Bronchial epithelial cell (primary cell): ENCODE measurements at regions not wholly inside any gene's neighbourhood (a gene's known extent, or its start where the extent isn't known, plus 50 kb on each side); places are given as distances from the start of the nearest gene placed in this dataset.

Source experiments
- DNase-seq: peaks from one replicate; pipeline ENCODE4 v3.0.0-alpha.2; 2010; ENCODE audit warnings: low read depth
- FAIRE-seq: peaks from 2 replicates; lab custom pipeline; 2011; peaks lifted over from hg19 to GRCh38; lab: Jason Lieb, UNC
- H3K27me3 ChIP-seq: 2 replicates; pipeline ENCODE4 v1.5.1; 2011; ENCODE audit warnings: low read length; ENCODE audit not compliant: control insufficient read depth, insufficient read depth
- H3K36me3 ChIP-seq: 2 replicates; pipeline ENCODE4 v1.5.1; 2011; ENCODE audit warnings: low read length; ENCODE audit not compliant: control insufficient read depth, insufficient read depth
- H3K4me3 ChIP-seq: 2 replicates; pipeline ENCODE4 v1.5.1; 2011; ENCODE audit warnings: mild to moderate bottlenecking, low read depth, low read length, control low read depth
- TF ChIP-seq, protein P1 (sequence below): IDR thresholded peaks from 2 replicates; pipeline ENCODE4 v1.5.1; 2011; ENCODE audit warnings: mild to moderate bottlenecking, moderate library complexity, low read length, control low read depth, inconsistent platforms; ENCODE audit not compliant: insufficient read depth, severe bottlenecking

DNA sequence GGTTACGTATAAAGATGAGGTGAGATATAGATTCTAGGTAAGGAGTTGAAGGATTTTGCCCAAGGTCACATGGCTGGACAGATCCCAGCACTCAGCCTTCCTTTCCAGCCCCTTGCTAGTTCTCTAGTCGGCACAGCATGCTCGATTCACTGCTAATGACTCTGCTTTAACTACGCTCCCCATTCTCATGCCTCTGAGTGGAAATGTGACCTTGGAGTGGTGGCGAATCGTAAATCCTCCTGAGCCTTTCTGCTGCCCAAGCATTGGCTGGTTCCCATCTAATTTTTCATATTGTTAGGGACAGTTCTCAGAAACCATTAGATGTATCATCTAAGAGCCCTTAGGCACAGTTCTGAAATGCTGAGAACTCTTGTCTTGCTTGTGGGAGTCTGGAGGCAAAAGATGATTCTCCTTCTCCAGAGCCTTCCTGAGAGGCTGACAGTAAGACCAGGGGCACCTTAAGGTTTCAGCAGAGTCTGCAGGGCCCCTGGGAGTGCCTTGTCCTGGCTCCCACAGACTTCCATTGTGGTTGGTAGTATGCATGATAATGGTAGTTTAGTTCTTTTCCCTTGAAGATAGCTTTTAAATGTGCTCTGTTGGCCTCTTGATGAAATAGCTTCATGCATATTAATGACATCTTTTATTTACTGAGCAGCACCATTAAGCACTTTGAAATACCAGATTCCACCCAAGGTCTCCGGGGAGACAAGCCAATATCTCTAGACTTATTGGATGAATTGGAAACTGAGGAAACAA lies 377.8 kb upstream of the SLC14A2 start:
- H3K27me3 ChIP-seq, result no peaks in the 10 kb centered on the region
- FAIRE-seq (no peak), DNase-seq (no peak)
- H3K36me3 ChIP-seq, result no peaks in the 10 kb centered on the region
- no peak overlapping the region for H3K4me3 ChIP-seq
- TF ChIP-seq, protein P1, sequence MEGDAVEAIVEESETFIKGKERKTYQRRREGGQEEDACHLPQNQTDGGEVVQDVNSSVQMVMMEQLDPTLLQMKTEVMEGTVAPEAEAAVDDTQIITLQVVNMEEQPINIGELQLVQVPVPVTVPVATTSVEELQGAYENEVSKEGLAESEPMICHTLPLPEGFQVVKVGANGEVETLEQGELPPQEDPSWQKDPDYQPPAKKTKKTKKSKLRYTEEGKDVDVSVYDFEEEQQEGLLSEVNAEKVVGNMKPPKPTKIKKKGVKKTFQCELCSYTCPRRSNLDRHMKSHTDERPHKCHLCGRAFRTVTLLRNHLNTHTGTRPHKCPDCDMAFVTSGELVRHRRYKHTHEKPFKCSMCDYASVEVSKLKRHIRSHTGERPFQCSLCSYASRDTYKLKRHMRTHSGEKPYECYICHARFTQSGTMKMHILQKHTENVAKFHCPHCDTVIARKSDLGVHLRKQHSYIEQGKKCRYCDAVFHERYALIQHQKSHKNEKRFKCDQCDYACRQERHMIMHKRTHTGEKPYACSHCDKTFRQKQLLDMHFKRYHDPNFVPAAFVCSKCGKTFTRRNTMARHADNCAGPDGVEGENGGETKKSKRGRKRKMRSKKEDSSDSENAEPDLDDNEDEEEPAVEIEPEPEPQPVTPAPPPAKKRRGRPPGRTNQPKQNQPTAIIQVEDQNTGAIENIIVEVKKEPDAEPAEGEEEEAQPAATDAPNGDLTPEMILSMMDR, result no peak

DNA sequence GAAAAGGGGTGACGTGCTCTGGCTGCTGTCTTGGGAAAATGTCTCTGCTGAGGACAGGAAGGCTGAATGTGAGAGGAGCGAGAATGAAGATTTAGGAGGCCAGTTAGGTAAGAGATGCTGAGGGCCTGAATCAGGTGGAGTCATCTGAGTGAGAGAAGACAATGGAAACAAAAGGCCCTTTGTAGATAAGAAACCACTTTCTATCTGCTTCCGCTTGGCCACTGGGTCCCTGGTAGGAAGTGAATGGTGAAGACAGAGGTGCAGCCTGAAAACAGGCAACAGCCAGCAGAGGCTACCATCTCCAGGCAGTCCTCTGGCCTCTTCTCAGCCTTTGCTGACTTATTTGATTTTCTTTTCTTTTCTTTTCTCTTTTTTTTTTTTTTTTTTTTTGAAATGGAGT lies 374.0 kb upstream of the SLC14A2 start:
- DNase-seq (no peak), FAIRE-seq (no peak)
- Histone ChIP-seq H3K27me3 (no peaks in the 10 kb centered on the region), H3K4me3 (no peak overlapping the region), H3K36me3 (no peaks in the 10 kb centered on the region)
- TF ChIP-seq, protein P1, result no peak

- DNase-seq (no peak), FAIRE-seq (no peak)
- no peak overlapping the region for H3K4me3 ChIP-seq
- H3K27me3 ChIP-seq, result no peaks in the 10 kb centered on the region
- no peaks in the 10 kb centered on the region for H3K36me3 ChIP-seq
- TF ChIP-seq, protein P1, result no peak
Measured at GRCh38 chr18:45241982-45242565, 373.2 kb upstream of the SLC14A2 start.

- TF ChIP-seq, protein P1, result no peak
- FAIRE-seq (no peak), DNase-seq (no peak)
- H3K36me3 ChIP-seq, result no peaks in the 10 kb centered on the region
- H3K4me3 ChIP-seq, result no peak overlapping the region
- H3K27me3 ChIP-seq, result no peaks in the 10 kb centered on the region
Measured at GRCh38 chr18:45243340-45244110, 371.8 kb upstream of the SLC14A2 start.

DNA sequence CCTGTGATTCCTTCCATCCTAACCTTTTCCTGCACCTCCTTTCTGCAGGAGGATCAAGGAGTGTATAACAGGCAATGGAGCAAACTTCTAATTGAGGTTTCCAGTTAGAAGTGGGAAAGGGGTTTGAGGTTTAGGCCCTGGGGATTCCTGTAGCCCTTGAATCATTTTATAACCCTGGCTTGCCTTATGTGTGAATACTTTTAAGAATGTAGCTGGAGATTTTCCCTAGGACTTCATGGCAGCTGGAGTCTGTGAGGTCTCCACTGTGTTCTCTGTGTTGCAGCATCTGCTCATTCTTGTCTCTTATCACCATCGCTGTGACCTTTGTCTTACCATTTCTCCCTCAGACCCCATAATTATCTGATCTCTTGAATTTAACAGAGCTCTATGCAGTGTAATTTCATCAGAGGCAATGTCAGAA lies 370.2 kb upstream of the SLC14A2 start:
- H3K36me3 ChIP-seq, result no peaks in the 10 kb centered on the region
- no peak overlapping the region for H3K4me3 ChIP-seq
- FAIRE-seq (no peak), DNase-seq (no peak)
- no peaks in the 10 kb centered on the region for H3K27me3 ChIP-seq
- TF ChIP-seq, protein P1, result no peak
